ENCODE measurements at regions not wholly inside any gene's neighbourhood (a gene's known extent, or its start where the extent isn't known, plus 50 kb on each side); places are given as distances from the start of the nearest gene placed in this dataset.
"Not testable (repeated sequence)": the region's sequence is repeated elsewhere in the genome, so short reads cannot be mapped to it uniquely, and the experiment has no call there.

DNA sequence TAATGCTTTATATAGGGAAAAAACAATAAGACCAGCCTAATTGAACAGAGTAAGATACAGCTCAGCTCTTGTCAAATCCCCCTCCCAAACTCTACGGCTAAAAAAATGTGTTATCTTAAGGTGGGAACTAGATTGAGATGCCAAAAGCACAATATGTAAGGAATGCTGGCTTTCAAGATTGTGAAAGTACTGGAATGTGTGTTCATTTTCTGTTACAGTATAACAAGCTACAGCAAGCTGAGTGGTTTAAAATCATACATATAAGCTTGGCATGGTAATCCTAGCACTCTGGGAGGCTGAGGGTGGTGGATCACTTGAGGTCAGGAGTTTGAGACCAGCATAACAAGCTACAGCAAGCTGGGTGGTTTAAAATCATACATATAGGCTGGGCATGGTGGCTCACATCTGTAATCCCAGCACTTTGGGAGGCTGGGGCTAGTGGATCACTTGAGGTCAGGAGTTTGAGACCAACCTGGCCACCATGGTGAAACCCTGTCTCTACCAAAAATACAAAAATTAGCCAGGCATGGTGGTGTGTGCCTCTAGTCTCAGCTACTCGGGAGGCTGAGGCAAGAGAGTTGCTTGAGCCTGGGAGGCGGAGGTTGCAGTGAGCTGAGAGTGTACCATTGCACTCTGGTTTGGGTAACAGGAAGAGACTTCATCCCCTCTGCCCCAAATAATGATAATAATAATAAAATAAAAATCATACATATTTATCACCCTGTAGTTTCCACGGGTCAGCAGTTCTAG is 297.7 kb downstream of the DOK5 start:
- DNase-seq (ENCODE audit: low spot score): no peak

DNA sequence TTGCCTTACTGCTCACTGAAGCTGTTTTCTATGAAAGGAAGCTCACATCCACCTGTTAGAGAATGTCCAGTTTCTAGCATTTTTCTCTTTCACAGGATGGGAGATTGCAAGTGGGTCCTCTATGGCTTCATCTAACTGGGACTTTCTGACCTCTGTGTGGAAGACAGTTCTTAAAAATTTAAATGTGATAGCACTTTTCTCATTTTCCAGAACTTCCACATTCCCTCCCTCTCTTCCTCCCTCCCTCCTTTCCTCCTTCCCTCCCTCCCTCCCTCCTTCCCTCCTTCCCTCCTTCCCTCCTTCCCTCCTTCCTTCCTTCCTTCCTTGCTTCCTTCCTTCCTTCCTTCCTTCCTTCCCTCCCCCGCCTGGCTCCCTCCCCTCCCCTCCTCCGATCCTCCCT is 291.1 kb downstream of the DOK5 start:
- DNase-seq (ENCODE audit: low spot score): no peak
- in situ Hi-C loops (cut with HindIII; ENCODE audit: low sequenced_read_pairs): no loop called here

More for the DNA sequence above, 297.7 kb downstream of the DOK5 start:
- in situ Hi-C loops (cut with HindIII; ENCODE audit: low sequenced_read_pairs): no loop called here

DNA sequence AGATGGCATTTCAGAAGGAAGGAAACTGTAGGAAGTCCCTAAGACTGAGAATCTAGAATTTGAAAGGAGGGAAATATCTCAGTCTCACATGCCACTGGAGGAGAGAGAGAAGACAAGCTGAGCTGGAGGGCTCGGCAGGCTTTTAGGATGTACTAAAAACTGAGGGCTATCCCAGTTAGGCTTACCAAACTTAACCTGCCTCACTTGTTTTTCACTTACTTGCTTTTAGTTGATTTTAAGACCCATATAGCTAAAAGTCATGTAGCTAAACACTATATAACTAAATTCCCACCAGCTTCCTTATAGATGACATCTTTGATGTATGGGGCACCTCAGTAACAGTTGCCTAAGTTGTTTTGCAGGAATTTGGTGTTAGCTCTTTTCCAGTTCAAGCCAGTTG is 288.0 kb downstream of the DOK5 start:
- in situ Hi-C loops (cut with HindIII; ENCODE audit: low sequenced_read_pairs): no loop called here
- DNase-seq (ENCODE audit: low spot score): no peak

DNA sequence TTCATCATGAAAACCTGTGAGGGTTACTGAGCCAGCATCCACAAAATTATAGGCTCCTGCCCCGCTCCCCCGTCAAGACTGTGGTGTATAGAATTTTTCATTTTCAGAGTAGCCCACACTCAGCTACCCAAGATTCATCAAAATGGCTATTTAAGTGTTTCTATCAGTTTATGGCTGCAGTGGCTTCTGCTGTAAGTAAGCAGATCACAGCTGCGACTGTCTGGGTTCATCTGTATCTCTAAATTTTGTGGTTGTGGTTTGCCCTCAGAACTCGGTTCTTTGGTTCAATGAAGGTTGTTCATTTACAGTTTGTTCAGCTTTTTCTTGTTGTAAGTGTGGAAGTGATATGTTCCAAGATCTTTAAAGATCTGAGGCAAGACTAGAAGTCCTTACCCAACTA is 284.2 kb downstream of the DOK5 start:
- in situ Hi-C loops (cut with HindIII; ENCODE audit: low sequenced_read_pairs): no loop called here
- no peak for DNase-seq (ENCODE audit: low spot score)

DNA sequence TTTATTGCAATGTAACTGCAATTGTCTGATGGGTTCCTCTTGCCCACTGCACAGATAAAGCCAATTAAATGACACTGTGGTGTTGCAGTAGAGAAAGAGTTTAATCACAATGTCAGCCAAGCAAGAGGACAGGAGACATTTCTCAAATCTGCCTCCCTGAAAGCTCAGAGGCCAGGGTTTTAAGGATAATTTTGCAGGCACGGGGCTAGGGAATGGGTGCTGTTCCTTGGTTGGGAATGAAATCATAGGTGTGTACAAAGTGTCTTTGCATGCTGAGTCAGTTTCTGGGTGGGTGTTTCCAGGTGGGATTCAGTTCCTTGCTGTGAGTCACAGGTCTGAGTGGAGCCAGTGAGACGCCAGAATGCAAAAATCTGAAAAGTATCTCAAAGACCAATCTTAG is 271.4 kb downstream of the DOK5 start:
- in situ Hi-C loops (cut with HindIII; ENCODE audit: low sequenced_read_pairs): no loop called here
- DNase-seq (ENCODE audit: low spot score): no peak

DNA sequence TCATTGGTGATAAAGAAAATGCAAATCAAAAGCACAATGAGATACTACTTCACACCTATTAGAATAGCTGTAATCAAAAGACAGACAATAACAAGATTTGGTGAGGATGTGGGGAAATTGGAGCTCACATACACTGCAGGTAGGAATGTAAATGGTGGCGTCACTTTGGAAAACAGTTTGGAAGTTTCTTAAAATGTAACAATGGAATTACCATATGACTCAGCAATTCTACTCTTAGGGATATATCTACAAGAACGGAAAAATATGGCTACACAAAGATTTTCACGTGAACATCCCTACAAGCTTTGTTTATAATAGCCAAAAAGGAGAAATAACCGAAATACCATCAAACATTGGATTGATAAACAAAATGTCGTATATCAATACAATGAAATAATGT is 270.4 kb downstream of the DOK5 start:
- no peak for DNase-seq (ENCODE audit: low spot score)
- in situ Hi-C loops (cut with HindIII; ENCODE audit: low sequenced_read_pairs): no loop called here

DNA sequence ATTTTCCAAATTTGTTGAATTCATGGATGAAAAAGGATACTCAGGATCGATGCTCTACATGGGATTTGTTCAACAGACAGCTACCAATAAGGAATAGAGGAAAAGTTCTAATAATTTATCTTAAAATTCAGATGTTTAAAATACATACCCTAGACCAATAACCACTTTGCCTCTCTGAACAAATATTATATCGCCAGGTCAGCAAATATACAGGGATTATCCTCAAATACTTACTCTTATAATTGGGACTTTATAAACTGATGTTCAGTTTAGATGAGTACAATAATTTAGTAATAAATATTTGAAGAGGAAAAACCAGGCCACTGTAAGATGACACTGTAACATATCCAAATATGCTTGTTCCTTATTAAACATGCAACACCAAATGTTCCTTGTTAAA is 268.7 kb downstream of the DOK5 start:
- DNase-seq (ENCODE audit: low spot score): no peak
- in situ Hi-C loops (cut with HindIII; ENCODE audit: low sequenced_read_pairs): no loop called here

DNA sequence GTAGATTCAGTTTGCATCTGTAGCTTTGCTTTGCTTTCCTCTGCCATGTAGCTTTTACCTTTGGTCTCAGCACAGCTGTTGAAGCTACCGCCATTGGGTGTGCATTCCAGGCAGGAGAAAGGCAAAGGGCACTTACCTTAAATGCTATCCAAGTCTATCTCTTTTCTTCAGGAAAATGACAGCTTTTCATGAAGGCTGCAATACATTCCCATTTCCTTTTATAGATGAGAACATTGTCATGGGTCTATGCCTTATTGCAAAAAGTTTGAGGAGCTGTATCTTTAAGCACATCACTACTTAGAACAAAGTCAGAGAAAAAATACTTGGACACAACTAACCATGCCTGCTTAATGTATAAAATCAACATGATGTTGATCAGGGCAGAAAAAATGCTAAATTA is 266.8 kb downstream of the DOK5 start:
- DNase-seq (ENCODE audit: low spot score): no peak
- in situ Hi-C loops (cut with HindIII; ENCODE audit: low sequenced_read_pairs): no loop called here

DNA sequence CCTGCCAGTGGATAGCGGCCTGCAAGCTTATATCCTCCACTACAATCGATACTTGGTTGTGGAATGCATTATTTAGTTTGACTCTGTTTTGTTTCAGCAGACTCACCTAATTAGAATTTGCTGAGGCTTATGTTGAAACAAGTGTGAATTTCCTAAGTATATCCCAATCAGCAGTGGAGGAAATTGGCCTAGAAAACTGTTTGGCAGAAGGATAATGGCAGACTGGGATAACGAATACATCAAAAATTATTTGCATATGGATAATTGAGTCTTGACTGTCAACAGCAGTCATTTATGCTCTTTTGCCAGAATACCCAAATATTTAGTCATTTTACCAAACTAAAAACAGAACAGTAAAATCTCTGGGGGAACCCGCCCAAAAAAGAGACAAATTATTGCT is 261.0 kb downstream of the DOK5 start:
- in situ Hi-C loops (cut with HindIII; ENCODE audit: low sequenced_read_pairs): no loop called here
- DNase-seq (ENCODE audit: low spot score): no peak

DNA sequence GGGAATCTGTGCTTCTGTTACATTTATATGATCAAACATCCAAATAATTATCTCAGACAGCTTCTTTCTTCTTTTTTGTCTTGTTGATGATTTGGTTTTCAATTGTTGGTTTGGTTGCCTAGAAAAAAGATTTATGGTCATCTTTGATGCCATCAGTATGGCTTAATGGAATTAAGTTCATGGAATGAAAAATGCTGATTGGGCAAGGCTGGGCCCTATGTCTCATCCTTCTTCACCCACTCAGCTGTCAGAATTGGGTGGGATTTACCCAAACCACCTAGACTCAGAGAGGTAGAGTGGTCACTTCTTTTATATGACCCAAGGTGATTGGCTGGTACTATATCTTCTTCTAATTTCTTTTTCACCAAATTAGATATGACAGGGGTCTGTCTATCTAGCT is 258.3 kb downstream of the DOK5 start:
- in situ Hi-C loops (cut with HindIII; ENCODE audit: low sequenced_read_pairs): no loop called here

DNA sequence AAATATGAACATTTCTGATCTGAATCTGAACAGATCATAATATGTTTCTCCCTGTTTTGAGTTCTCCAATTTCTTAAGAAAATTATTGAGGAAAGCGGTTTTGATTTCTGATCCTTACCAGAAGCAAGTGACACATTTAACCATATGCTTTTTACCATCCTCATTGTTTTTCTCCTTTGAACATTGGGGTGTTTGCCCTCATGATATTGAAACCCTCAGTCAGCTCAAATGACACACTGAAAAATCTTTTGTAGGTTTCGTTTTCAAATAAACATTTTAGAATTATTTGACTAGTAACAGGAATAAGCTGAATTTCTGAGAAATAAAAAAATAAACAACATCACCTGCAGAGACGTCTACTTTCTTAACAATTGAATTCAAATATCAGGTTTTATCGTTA is 252.1 kb downstream of the DOK5 start:
- in situ Hi-C loops (cut with HindIII; ENCODE audit: low sequenced_read_pairs): no loop called here

More for the DNA sequence above, 258.3 kb downstream of the DOK5 start:
- DNase-seq (ENCODE audit: low spot score): no peak

DNA sequence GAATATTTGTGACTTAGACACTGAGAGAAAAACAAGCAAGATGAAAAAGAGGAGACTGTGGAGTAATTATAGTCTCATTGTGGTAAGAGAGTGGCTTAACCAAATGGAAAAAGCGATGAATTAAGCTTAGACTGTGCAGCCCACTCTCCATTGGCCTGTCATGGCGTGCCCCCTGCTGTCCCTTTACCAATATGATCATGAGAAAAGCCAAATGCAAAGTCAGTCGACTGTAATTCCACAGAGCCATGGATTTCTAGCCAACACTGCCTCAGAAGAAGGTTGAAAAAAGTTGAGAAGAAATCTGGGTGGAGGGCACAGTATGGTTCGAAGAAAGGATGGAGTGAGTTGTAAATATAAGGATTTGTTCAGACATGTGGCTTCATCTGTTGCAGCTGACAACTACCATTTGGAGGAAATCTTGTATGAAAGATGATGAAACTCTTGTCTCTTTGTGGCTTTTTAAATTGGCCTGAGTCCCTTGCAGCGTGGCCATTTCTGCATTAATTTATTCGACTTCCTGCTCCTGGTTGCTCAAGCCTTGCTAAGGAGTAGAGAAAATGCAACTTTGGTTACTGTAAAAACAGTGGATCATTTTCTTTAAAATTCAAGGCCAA is 251.4 kb downstream of the DOK5 start:
- in situ Hi-C loops (cut with HindIII; ENCODE audit: low sequenced_read_pairs): no loop called here
- no peak for DNase-seq (ENCODE audit: low spot score)

More for the DNA sequence above, 252.1 kb downstream of the DOK5 start:
- no peak for DNase-seq (ENCODE audit: low spot score)

DNA sequence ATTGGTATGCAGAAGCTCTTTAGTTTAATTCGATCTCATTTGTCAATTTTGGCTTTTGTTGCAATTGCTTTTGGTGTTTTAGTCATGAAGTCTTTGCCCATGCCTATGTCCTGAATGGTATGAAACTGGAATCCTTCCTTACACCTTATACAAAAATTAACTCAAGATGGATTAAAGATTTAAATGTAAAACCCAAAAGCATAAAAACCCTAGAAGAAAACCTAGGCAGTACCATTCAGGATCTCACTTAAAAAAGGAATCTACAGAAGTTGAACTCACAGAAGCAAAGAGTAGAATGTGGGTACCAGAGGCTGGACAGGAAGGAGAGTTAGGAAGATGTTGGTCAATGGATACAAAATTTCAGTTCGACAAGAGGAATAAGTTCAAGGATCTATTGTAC is 249.9 kb downstream of the DOK5 start:
- in situ Hi-C loops (cut with HindIII; ENCODE audit: low sequenced_read_pairs); DNase-seq (ENCODE audit: low spot score): not testable (repeated sequence)

DNA sequence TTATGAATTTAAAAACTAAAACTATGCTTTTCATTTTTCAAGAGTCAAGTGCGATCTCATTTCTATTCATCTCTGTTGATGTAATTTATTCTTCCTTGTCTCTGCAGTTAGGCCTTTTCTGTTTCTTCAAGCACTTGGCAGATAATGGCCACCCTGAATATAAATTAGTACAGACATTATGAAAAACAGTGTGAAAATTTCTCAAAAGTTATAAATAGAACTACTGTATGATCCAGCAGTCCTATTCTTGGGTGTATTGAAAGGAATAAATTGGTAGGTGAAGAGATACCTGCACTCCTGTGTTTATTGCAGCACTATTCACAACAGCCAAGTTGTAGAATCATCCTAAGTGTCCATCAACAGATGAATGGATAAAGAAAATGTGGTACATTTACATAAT is 248.3 kb downstream of the DOK5 start:
- no peak for DNase-seq (ENCODE audit: low spot score)

DNA sequence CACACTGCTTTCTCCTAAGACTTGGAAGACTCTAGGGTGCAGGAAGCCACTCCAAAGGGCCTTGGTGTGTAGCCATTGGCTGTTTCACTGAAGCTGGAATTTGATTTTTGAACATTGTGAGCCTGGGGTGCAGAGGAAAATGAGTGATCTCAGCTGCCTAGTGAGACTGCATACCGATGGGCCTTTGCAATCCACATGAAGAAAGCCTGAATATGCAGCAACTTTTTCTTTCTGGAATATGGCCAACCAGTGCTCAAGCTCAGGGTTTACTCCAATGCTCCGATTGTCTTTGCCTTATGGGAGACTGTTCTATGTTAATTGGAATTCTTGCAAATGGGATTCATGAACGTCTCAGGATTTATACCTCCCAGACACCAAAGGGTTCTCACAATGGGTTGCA is 242.6 kb downstream of the DOK5 start:
- DNase-seq (ENCODE audit: low spot score): no peak
- in situ Hi-C loops (cut with HindIII; ENCODE audit: low sequenced_read_pairs): no loop called here

More for the DNA sequence above, 248.3 kb downstream of the DOK5 start:
- in situ Hi-C loops (cut with HindIII; ENCODE audit: low sequenced_read_pairs): no loop called here

DNA sequence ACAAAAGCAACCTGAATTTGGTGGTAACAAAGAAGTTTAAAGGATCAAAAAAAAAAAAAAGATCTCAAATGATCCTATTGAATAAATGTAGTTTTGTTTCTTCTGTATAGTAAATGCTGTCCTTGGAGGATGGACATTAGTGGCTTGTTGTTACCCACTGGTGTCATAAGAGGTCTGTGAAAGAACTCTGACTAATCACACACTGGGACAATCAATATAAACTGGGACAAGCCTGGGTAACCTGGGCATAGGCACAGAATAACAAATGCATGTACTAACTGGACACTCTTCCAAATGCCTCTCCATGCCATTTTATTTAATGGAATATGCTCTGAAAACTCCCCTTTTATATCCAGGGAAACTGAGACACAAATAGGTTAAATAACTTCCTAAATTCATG is 241.4 kb downstream of the DOK5 start:
- no peak for DNase-seq (ENCODE audit: low spot score)
- in situ Hi-C loops (cut with HindIII; ENCODE audit: low sequenced_read_pairs): no loop called here

DNA sequence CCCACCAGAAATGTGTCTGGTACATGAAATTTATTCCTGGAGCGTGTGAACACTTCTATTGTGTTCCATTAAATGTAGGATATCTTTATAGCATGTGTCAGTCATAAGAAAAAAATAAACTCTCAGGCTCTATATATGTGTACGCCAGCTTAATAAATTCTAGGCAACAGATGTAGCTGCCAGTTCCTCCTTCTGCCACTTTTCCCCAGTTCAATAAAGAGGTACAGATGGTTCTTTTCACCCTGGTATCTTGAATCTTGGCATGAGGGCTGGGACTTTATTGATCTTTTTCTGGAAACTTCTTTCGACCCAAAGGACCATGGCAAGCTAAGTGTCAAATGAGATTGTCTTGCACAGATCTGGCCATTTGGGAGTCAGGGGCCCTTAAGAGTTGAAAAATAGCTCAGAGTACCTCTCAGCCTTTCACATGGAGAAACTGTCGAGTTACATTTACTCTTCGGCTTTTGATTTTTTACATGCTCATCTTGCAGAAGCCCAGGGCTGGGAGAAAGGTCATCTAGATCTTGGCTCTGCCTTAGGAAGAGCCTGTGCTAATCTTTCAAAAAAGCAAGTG is 240.9 kb downstream of the DOK5 start:
- no peak for DNase-seq (ENCODE audit: low spot score)
- in situ Hi-C loops (cut with HindIII; ENCODE audit: low sequenced_read_pairs): no loop called here

DNA sequence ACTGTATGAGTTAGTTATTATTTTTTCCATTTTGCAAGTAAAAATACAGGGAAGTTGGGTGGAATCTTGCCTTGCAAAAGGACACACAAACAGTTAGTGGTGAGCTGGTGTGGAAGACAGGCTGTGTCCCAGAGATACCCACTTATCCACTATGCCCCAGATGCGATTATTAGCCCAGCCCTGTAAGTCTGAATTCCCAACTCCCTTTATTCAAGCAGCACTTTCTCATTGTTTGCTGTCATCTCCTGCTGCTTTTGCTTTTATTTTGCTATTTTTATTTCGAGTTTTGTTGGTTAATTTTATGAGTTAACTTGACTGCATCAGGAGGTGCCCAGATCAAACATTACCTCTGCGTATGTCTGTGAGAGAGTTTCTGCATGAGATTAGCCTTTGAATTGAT is 239.4 kb downstream of the DOK5 start:
- DNase-seq (ENCODE audit: low spot score): no peak
- in situ Hi-C loops (cut with HindIII; ENCODE audit: low sequenced_read_pairs): no loop called here

DNA sequence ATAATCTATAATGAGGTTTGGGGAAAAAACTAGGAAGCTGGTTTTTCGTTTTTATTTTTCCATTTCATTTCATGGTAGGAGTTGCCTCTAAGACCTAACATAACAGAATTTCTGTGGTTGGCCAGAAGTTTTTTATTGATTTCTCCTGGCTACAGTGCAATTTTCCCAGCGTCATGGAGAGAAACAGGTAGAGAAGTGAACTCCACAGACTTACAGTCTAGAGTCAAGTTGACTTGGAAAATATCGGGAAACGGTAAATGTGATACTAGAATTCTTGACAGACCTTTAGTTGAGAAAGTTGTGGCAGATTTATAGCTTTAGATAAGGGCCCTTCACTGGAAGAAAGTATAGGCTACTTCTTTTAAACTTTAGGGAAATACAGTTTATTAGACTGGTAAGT is 238.3 kb downstream of the DOK5 start:
- no peak for DNase-seq (ENCODE audit: low spot score)
- in situ Hi-C loops (cut with HindIII; ENCODE audit: low sequenced_read_pairs): no loop called here

DNA sequence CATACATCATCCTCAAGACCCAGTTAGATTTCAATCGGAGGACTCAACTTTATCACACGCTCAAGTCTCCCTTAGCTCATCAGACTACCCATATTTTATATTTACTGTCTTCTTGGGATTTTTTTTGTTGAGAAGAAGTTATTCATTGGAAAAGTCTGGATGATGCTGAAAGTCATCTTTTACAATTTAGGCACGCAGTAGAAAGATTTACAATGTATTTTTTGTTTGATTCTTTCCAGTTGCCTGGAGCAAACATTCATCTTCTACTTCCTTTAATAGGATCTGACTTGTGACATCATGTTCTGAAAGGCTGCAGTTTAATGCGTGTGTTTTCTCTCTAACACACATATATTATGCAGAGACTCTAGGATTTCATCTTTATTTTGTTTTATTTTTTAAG is 235.7 kb downstream of the DOK5 start:
- in situ Hi-C loops (cut with HindIII; ENCODE audit: low sequenced_read_pairs): no loop called here

DNA sequence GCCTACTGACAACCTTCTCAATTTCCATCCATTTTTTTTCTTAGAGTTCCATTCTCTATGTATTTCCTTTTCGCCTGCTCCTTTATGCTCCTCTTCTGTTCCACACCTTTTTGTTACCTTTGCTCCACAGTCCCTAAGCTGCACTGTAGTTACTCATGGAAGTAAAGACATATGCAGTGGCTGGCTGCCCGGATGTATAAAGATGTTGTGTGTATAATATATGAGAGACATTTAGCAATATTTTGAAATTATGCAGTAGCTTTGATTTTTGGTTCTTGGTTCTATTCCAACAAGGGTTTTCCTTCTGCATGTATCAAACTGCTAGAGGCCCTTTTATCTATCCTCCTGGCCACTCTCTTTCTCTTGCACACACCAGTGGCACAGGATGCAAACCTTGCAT is 234.9 kb downstream of the DOK5 start:
- in situ Hi-C loops (cut with HindIII; ENCODE audit: low sequenced_read_pairs): no loop called here
- no peak for DNase-seq (ENCODE audit: low spot score)

More for the DNA sequence above, 235.7 kb downstream of the DOK5 start:
- no peak for DNase-seq (ENCODE audit: low spot score)

Data from G401 (cell line).